GM19023 (cell line): ENCODE measurements at regions not wholly inside any gene's neighbourhood (a gene's known extent, or its start where the extent isn't known, plus 50 kb on each side); places are given as distances from the start of the nearest gene placed in this dataset.

Source experiments
- ATAC-seq: cut with Tn5 transposase; IDR thresholded peaks from one replicate; pipeline ENCODE4 v1.9.1; 2021; ENCODE audit warnings: mild to moderate bottlenecking, moderate library complexity; ENCODE audit not compliant: unreplicated experiment

GRCh38 chr1:37410105-37410504 is 64.3 kb upstream of the ZC3H12A start:
- no peak for ATAC-seq

- ATAC-seq = no peak
Measured at GRCh38 chr1:37410815-37411214, 63.6 kb upstream of the ZC3H12A start.

DNA sequence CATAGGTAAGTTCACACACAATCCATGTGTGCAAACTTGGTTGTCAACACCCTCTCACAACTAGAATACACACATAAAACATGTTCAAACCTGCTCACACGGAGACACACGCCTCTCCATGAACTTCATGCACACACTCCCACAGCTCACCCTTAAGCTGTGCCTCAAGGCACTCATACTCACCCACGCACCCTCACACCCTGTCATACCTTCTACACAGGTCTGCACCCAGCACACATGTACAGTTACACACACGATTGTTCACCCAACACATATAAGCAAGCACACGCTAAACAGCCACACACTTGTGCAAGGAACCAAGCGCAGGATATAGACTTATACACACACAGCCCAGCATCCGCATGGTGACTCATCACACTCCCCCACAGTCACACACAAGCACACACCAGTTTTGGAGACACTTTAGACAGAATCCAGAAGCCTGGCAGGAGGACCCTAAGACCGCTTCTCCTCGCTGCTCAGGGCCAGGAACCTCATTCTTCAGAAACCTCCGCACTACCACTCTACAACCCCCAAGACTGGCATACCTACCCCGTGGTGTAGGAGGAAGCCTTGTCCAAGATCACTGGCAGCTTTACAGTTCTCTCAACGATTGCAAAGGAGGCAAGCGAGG is 58.7 kb upstream of the ZC3H12A start:
- ATAC-seq = no peak

- ATAC-seq = no peak
Measured at GRCh38 chr1:37420456-37420855, 53.9 kb upstream of the ZC3H12A start.

DNA sequence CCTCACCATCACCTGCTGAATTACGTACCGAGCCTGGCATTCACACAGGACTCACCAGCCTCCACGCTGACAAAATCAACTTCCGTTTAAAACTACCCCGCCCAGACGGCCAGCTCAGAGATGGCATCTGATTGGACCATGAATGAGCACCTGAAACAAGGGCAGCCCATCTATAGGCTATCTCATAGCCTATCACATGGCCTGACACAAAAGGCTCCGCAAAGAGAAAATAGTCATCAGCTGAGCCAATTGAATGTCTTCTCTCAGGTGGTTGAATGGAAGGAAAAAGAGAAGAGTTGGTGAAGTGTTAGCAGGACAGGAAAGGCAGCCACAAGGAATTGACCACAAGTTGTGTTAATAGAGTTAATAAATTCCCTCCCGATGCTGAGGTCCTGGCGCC is 50.6 kb upstream of the ZC3H12A start:
- no peak for ATAC-seq

DNA sequence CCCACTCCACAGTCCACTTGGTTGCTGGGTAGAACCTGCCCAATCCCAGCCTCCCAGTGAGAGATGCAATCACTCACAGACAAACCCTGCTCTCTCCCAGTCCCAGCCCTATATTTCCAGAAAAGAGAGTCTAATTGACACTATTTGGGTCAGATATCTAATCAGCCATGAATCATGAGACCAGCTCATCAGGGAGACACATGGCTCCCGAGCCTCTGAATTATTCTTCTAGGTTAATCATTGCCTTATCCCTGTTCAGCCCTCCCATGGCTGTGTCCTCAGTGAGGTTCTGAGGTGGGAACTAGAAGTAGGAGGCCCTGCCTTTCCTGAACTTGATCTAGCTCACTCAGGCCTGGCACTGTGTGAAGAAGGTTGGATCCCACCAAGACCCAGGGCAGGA is 49.9 kb upstream of the ZC3H12A start:
- no peak for ATAC-seq
